Parathyroid adenoma (tissue), 2 donors: ENCODE measurements at regions not wholly inside any gene's neighbourhood (a gene's known extent, or its start where the extent isn't known, plus 50 kb on each side); places are given as distances from the start of the nearest gene placed in this dataset.
"Not testable (repeated sequence)": the region's sequence is repeated elsewhere in the genome, so short reads cannot be mapped to it uniquely, and the experiment has no call there.

Source experiments
- H2AFZ ChIP-seq: fragments of 300-600 bp; sonication (generic); one replicate; pipeline ENCODE4 v1.7.0; 2017; ENCODE audit warnings: antibody characterized with exemption, mild to moderate bottlenecking
- H3K27ac ChIP-seq: fragments of 300-600 bp; sonication (generic); one replicate; pipeline ENCODE4 v1.7.0; 2017
- H3K27me3 ChIP-seq: fragments of 300-600 bp; sonication (generic); one replicate; pipeline ENCODE4 v1.7.0; 2017; ENCODE audit warnings: low read length; ENCODE audit not compliant: control insufficient read depth, insufficient read depth
- H3K36me3 ChIP-seq: fragments of 300-600 bp; sonication (generic); one replicate; pipeline ENCODE4 v1.7.0; 2017; ENCODE audit warnings: low read length; ENCODE audit not compliant: control insufficient read depth, insufficient read depth
- H3K4me1 ChIP-seq: fragments of 300-600 bp; sonication (generic); one replicate; pipeline ENCODE4 v1.7.0; 2017; ENCODE audit warnings: control low read depth
- H3K4me2 ChIP-seq: fragments of 300-600 bp; sonication (generic); one replicate; pipeline ENCODE4 v1.7.0; 2017; ENCODE audit warnings: low read length
- H3K4me3 ChIP-seq: fragments of 300-600 bp; sonication (generic); one replicate; pipeline ENCODE4 v1.7.0; 2017; ENCODE audit warnings: low read depth, low read length
- H3K79me2 ChIP-seq: fragments of 300-600 bp; sonication (generic); one replicate; pipeline ENCODE4 v1.7.0; 2017; ENCODE audit warnings: control low read depth
- H3K9ac ChIP-seq: fragments of 300-600 bp; sonication (generic); one replicate; pipeline ENCODE4 v1.7.0; 2017; ENCODE audit warnings: mild to moderate bottlenecking
- H3K9me3 ChIP-seq: fragments of 300-600 bp; sonication (generic); one replicate; pipeline ENCODE4 v1.7.0; 2017; ENCODE audit warnings: low read length; ENCODE audit not compliant: control insufficient read depth
- CTCF ChIP-seq: fragments of 300-600 bp; sonication (generic); IDR thresholded peaks from one replicate; pipeline ENCODE4 v1.7.0; 2017; ENCODE audit warnings: antibody characterized with exemption, mild to moderate bottlenecking
- donor health status: primary hyperparathyroidism.

- TF ChIP-seq CTCF = no peak
- no peaks in the 10 kb centered on the region for H3K36me3 ChIP-seq
- no peak overlapping the region for H3K9ac ChIP-seq
- no peak overlapping the region for H3K27ac ChIP-seq
- H3K4me3 ChIP-seq = no peak overlapping the region
- H3K4me1 ChIP-seq = no peaks in the 10 kb centered on the region
- no peaks in the 10 kb centered on the region for H3K9me3 ChIP-seq
- H3K79me2 ChIP-seq = no peaks in the 10 kb centered on the region
- H3K4me2 ChIP-seq = no peak overlapping the region
- no peaks in the 10 kb centered on the region for H3K27me3 ChIP-seq
- no peak overlapping the region for H2AFZ ChIP-seq
Measured at GRCh38 chr10:71084818-71085126, 127.6 kb upstream of the UNC5B start.

- no peak overlapping the region for H2AFZ ChIP-seq
- no peak overlapping the region for H3K4me2 ChIP-seq
- H3K4me3 ChIP-seq = no peak overlapping the region
- H3K4me1 ChIP-seq = no peaks in the 10 kb centered on the region
- no peak overlapping the region for H3K9ac ChIP-seq
- no peak overlapping the region for H3K27ac ChIP-seq
- H3K36me3 ChIP-seq = no peaks in the 10 kb centered on the region
- H3K27me3 ChIP-seq = no peaks in the 10 kb centered on the region
- no peak for TF ChIP-seq CTCF
- no peaks in the 10 kb centered on the region for H3K79me2 ChIP-seq
- no peaks in the 10 kb centered on the region for H3K9me3 ChIP-seq
Measured at GRCh38 chr10:71085689-71086438, 126.5 kb upstream of the UNC5B start.

GRCh38 chr10:71086439-71087080, 125.8 kb upstream of the UNC5B start:
- H3K79me2 ChIP-seq = no peaks in the 10 kb centered on the region
- no peak for TF ChIP-seq CTCF
- H2AFZ ChIP-seq = no peak overlapping the region
- no peaks in the 10 kb centered on the region for H3K36me3 ChIP-seq
- no peaks in the 10 kb centered on the region for H3K27me3 ChIP-seq
- H3K9me3 ChIP-seq = no peaks in the 10 kb centered on the region
- H3K27ac ChIP-seq = no peak overlapping the region
- H3K4me1 ChIP-seq = no peaks in the 10 kb centered on the region
- no peak overlapping the region for H3K9ac ChIP-seq
- H3K4me3 ChIP-seq = no peak overlapping the region
- H3K4me2 ChIP-seq = no peak overlapping the region

GRCh38 chr10:71087622-71088021, 124.7 kb upstream of the UNC5B start:
- H3K9ac ChIP-seq = no peak overlapping the region
- H3K27me3 ChIP-seq = no peaks in the 10 kb centered on the region
- no peak overlapping the region for H3K27ac ChIP-seq
- H2AFZ ChIP-seq = peak overlapping the region; percentile 70
- no peaks in the 10 kb centered on the region for H3K79me2 ChIP-seq
- H3K4me2 ChIP-seq = no peak overlapping the region
- no peak overlapping the region for H3K4me3 ChIP-seq
- no peaks in the 10 kb centered on the region for H3K36me3 ChIP-seq
- TF ChIP-seq CTCF = no peak
- no peaks in the 10 kb centered on the region for H3K4me1 ChIP-seq
- H3K9me3 ChIP-seq = no peaks in the 10 kb centered on the region

- Histone ChIP-seq H3K36me3 (no peaks in the 10 kb centered on the region), H2AFZ (no peak overlapping the region), H3K4me2 (no peak overlapping the region), H3K79me2 (no peaks in the 10 kb centered on the region), H3K27ac (no peak overlapping the region), H3K4me3 (no peak overlapping the region), H3K4me1 (no peaks in the 10 kb centered on the region), H3K9ac (no peak overlapping the region), H3K27me3 (no peaks in the 10 kb centered on the region), H3K9me3 (no peaks in the 10 kb centered on the region)
- TF ChIP-seq CTCF = no peak
Measured at GRCh38 chr10:71088054-71088453, 124.3 kb upstream of the UNC5B start.

- H3K27me3 ChIP-seq, H3K9me3 ChIP-seq, H3K4me1 ChIP-seq, H3K36me3 ChIP-seq, H3K4me2 ChIP-seq, H3K9ac ChIP-seq, H2AFZ ChIP-seq, H3K79me2 ChIP-seq, H3K4me3 ChIP-seq, H3K27ac ChIP-seq: not testable (repeated sequence)
Measured at GRCh38 chr10:71088578-71088977, 123.8 kb upstream of the UNC5B start.
